KMS-11 (cell line): ENCODE measurements at regions not wholly inside any gene's neighbourhood (a gene's known extent, or its start where the extent isn't known, plus 50 kb on each side); places are given as distances from the start of the nearest gene placed in this dataset.

Experiments used
- H2AFZ ChIP-seq: fragments of 200-600 bp; sonication (generic); 2 replicates; pipeline ENCODE4 v1.6.1; 2016; ENCODE audit warnings: antibody characterized with exemption, mixed run types, low read depth
- H3K27ac ChIP-seq: fragments of 200-600 bp; sonication (generic); 2 replicates; pipeline ENCODE4 v1.6.1; 2016; ENCODE audit warnings: mild to moderate bottlenecking, mixed run types
- H3K27me3 ChIP-seq: fragments of 200-600 bp; sonication (generic); 2 replicates; pipeline ENCODE4 v1.6.1; 2017; ENCODE audit warnings: mild to moderate bottlenecking, low read depth, mixed run types, moderate library complexity; ENCODE audit not compliant: insufficient read depth
- H3K36me3 ChIP-seq: fragments of 200-600 bp; sonication (generic); 2 replicates; pipeline ENCODE4 v1.6.1; 2017; ENCODE audit warnings: mild to moderate bottlenecking, mixed run types; ENCODE audit not compliant: insufficient read depth
- H3K4me1 ChIP-seq: fragments of 200-600 bp; sonication (generic); 2 replicates; pipeline ENCODE4 v1.6.1; 2016; ENCODE audit warnings: mild to moderate bottlenecking, low read depth, mixed run types; ENCODE audit not compliant: poor library complexity, severe bottlenecking
- H3K4me2 ChIP-seq: fragments of 200-600 bp; sonication (generic); 2 replicates; pipeline ENCODE4 v1.7.0; 2016; ENCODE audit warnings: mild to moderate bottlenecking, mixed run types
- H3K4me3 ChIP-seq: fragments of 200-600 bp; sonication (generic); IDR thresholded peaks from 2 replicates; pipeline ENCODE4 v1.6.1; 2017; ENCODE audit warnings: low read depth, low read length, mixed read lengths; ENCODE audit not compliant: insufficient read depth
- H3K79me2 ChIP-seq: fragments of 200-600 bp; sonication (generic); 2 replicates; pipeline ENCODE4 v1.6.1; 2016; ENCODE audit warnings: low read depth, mixed run types; ENCODE audit not compliant: insufficient read depth
- H3K9ac ChIP-seq: fragments of 200-600 bp; sonication (generic); 2 replicates; pipeline ENCODE4 v1.6.1; 2016; ENCODE audit warnings: mild to moderate bottlenecking, mixed run types
- H4K20me1 ChIP-seq: fragments of 200-600 bp; sonication (generic); 2 replicates; pipeline ENCODE4 v1.6.1; 2016; ENCODE audit warnings: mild to moderate bottlenecking, mixed run types; ENCODE audit not compliant: insufficient read depth
- TF ChIP-seq, protein P1 (sequence below): fragments of 200-600 bp; sonication (generic); conservative IDR thresholded peaks from 2 replicates; pipeline ENCODE4 v1.6.1; 2017; ENCODE audit warnings: low read depth, mild to moderate bottlenecking, antibody characterized with exemption, low read length, moderate library complexity, mixed read lengths

DNA sequence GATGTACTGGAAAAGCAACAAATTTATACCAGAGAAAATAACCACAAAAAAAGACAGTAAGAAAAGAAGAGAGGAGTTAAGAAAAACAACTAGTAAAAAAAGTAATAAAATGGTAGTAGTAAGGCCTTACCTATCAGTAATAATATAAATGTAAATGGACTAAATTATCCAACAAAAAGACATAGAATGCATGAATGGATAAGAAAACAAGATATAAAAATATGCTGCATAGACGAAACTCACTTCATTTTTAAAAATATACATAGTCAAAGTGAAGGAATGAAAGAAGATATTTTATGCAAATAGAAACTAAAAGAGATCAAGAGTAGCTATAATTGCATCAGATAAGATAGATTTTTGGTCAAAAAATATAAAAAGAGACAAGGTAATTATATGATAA, 739.1 kb downstream of the DNAJB9 start:
- H3K4me3 ChIP-seq: no peak overlapping the region
- no peaks in the 10 kb centered on the region for H3K36me3 ChIP-seq
- no peak overlapping the region for H2AFZ ChIP-seq
- no peaks in the 10 kb centered on the region for H3K79me2 ChIP-seq
- H3K27ac ChIP-seq: no peak overlapping the region
- H3K4me2 ChIP-seq: no peak overlapping the region
- H3K4me1 ChIP-seq: no peaks in the 10 kb centered on the region
- no peaks in the 10 kb centered on the region for H3K27me3 ChIP-seq
- no peak overlapping the region for H3K9ac ChIP-seq
- no peaks in the 10 kb centered on the region for H4K20me1 ChIP-seq
- TF ChIP-seq, protein P1, sequence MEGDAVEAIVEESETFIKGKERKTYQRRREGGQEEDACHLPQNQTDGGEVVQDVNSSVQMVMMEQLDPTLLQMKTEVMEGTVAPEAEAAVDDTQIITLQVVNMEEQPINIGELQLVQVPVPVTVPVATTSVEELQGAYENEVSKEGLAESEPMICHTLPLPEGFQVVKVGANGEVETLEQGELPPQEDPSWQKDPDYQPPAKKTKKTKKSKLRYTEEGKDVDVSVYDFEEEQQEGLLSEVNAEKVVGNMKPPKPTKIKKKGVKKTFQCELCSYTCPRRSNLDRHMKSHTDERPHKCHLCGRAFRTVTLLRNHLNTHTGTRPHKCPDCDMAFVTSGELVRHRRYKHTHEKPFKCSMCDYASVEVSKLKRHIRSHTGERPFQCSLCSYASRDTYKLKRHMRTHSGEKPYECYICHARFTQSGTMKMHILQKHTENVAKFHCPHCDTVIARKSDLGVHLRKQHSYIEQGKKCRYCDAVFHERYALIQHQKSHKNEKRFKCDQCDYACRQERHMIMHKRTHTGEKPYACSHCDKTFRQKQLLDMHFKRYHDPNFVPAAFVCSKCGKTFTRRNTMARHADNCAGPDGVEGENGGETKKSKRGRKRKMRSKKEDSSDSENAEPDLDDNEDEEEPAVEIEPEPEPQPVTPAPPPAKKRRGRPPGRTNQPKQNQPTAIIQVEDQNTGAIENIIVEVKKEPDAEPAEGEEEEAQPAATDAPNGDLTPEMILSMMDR: no peak

DNA sequence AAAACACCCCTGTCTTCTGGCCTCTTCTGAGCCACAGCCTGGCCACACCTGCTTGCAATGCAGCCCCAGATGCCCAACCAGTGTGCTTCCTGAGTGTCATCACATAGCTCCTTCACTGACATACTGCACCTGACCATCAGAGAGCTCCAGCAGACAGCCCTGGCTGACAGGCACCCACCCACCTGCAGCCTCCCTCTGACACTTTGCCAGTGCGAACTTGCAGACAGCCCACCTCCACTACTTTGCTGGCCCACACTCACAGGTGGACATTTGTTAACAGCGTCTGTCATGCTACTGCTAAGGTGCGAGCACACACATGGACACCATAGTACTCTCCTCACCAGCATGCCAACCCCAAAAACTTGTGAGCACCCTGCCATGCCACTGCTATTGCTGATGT, 740.1 kb downstream of the DNAJB9 start:
- H3K4me3 ChIP-seq: no peak overlapping the region
- TF ChIP-seq, protein P1: no peak
- H2AFZ ChIP-seq: no peak overlapping the region
- no peaks in the 10 kb centered on the region for H3K4me1 ChIP-seq
- H3K9ac ChIP-seq: no peak overlapping the region
- H3K4me2 ChIP-seq: no peak overlapping the region
- no peaks in the 10 kb centered on the region for H3K79me2 ChIP-seq
- no peaks in the 10 kb centered on the region for H4K20me1 ChIP-seq
- H3K36me3 ChIP-seq: no peaks in the 10 kb centered on the region
- H3K27me3 ChIP-seq: no peaks in the 10 kb centered on the region
- H3K27ac ChIP-seq: no peak overlapping the region

DNA sequence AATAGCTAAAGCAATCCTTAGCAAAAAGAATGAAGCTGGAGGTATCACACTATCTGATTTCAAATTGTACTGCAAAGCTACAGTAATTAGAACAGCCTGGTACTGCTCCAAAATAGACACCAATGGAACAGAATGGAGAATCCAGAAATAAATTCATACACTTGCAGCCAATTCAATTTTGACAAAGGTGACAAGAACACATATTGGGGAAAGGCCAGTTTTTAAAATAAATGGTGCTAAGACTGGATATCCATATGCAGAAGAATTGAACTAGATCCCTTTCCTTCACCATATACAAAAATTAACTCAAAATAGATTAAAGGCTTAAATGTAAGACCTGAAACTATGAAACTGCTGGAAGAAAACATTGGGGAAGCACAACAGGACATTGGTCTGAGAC, 748.5 kb downstream of the DNAJB9 start:
- Histone ChIP-seq H3K36me3 (no peaks in the 10 kb centered on the region), H4K20me1 (no peaks in the 10 kb centered on the region), H3K79me2 (no peaks in the 10 kb centered on the region), H3K27me3 (no peaks in the 10 kb centered on the region), H2AFZ (no peak overlapping the region), H3K27ac (no peak overlapping the region), H3K9ac (no peak overlapping the region), H3K4me3 (no peak overlapping the region), H3K4me2 (no peak overlapping the region), H3K4me1 (no peaks in the 10 kb centered on the region)
- TF ChIP-seq, protein P1: no peak

DNA sequence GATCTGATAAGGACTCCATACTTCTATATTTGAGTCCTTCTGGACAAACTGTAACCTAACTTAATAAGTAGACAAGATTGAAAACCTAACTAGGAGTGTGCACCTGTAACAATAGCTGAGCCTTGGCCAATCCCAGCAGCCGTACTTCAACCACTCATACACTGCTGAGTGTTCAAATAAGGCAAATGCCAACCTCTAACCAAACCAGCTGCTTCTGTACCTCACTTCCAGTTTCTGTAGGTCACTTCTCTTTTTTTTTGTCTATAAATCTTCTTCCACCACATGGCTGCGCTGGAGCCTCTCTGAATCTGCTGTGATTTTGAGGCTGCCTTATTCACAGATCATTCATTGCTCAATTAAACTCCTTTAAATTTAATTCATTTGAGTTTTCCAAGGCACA, 753.2 kb downstream of the DNAJB9 start:
- Histone ChIP-seq H4K20me1 (no peaks in the 10 kb centered on the region), H3K79me2 (no peaks in the 10 kb centered on the region), H3K4me3 (no peak overlapping the region), H3K27ac (no peak overlapping the region), H3K27me3 (no peaks in the 10 kb centered on the region), H3K36me3 (no peaks in the 10 kb centered on the region), H3K4me1 (no peaks in the 10 kb centered on the region), H2AFZ (no peak overlapping the region), H3K9ac (no peak overlapping the region), H3K4me2 (no peak overlapping the region)
- TF ChIP-seq, protein P1: no peak

DNA sequence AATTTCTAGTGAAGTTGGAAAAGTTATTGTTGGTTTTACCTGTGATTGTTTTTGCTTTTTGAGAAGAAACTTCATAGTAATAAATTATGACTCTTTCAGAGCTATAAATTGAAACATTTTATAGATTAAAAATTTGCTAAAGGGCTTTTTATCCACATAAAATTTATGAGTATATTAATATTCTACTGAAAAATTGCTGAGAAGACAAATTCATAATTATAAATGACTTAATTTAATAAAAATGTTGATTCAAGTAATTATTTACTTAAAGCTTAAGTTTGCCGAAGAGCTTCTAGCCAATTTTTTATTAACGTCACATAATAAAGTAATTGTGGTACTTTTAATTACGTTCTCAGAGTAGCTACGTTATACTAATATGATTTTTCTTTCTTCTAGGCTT, 761.7 kb downstream of the DNAJB9 start:
- H3K4me3 ChIP-seq: no peak overlapping the region
- H3K27ac ChIP-seq: no peak overlapping the region
- H3K27me3 ChIP-seq: no peaks in the 10 kb centered on the region
- no peak overlapping the region for H3K4me2 ChIP-seq
- TF ChIP-seq, protein P1: no peak
- H3K36me3 ChIP-seq: no peaks in the 10 kb centered on the region
- H3K4me1 ChIP-seq: no peaks in the 10 kb centered on the region
- no peak overlapping the region for H2AFZ ChIP-seq
- H4K20me1 ChIP-seq: no peaks in the 10 kb centered on the region
- no peaks in the 10 kb centered on the region for H3K79me2 ChIP-seq
- H3K9ac ChIP-seq: no peak overlapping the region
